GM23338 (cell line): ENCODE measurements at regions not wholly inside any gene's neighbourhood (a gene's known extent, or its start where the extent isn't known, plus 50 kb on each side); places are given as distances from the start of the nearest gene placed in this dataset.

ENCODE experiments used
- CREB1 ChIP-seq: fragments of 250-450 bp; sonication (Bioruptor Pico); IDR thresholded peaks from 2 replicates; pipeline ENCODE4 v1.5.0; 2020; ENCODE audit warnings: low read depth, mild to moderate bottlenecking, moderate library complexity
- EZH2 ChIP-seq: fragments of 200-600 bp; sonication (generic); IDR thresholded peaks from one replicate; pipeline ENCODE4 v1.8.0; 2017; ENCODE audit warnings: antibody characterized with exemption, mild to moderate bottlenecking, low read depth; ENCODE audit not compliant: unreplicated experiment
- EZH2phosphoT487 ChIP-seq: fragments of 200-600 bp; sonication (generic); IDR thresholded peaks from one replicate; pipeline ENCODE4 v1.8.1; 2018; ENCODE audit warnings: antibody characterized with exemption; ENCODE audit not compliant: unreplicated experiment
- JUNB ChIP-seq: IDR thresholded peaks from one replicate; pipeline ENCODE4 v1.6.1; 2016; ENCODE audit warnings: antibody characterized with exemption; ENCODE audit not compliant: unreplicated experiment
- NANOG ChIP-seq: IDR thresholded peaks from 2 replicates; pipeline ENCODE4 v1.6.1; 2016; ENCODE audit warnings: antibody characterized with exemption, borderline replicate concordance
- POLR2AphosphoS5 ChIP-seq: IDR thresholded peaks from 2 replicates; pipeline ENCODE4 v1.6.1; 2016; ENCODE audit warnings: antibody characterized with exemption, low read depth
- REST ChIP-seq: IDR thresholded peaks from one replicate; pipeline ENCODE4 v1.6.1; 2018; ENCODE audit warnings: antibody characterized with exemption; ENCODE audit not compliant: unreplicated experiment
- STAT1 ChIP-seq: IDR thresholded peaks from one replicate; pipeline ENCODE4 v1.6.1; 2016; ENCODE audit warnings: antibody characterized with exemption; ENCODE audit not compliant: unreplicated experiment
- ZNF114 ChIP-seq: fragments of 250-450 bp; sonication (Bioruptor Pico); IDR thresholded peaks from 2 replicates; pipeline ENCODE4 v1.5.0; 2020; ENCODE audit warnings: mild to moderate bottlenecking, moderate library complexity
- ZNF331 ChIP-seq: fragments of 250-450 bp; sonication (Bioruptor Pico); IDR thresholded peaks from 2 replicates; pipeline ENCODE4 v1.5.0; 2020; ENCODE audit warnings: low read depth, mild to moderate bottlenecking, moderate library complexity
- TF ChIP-seq, protein P1 (sequence below), 2 experiments: fragments of 200-600 bp in 1 of 2; sonication (generic) in 1 of 2; conservative IDR thresholded peaks; 2 replicates each; pipeline versions ENCODE4 v1.5.1 to v1.6.1; 2016 to 2017; ENCODE audit warnings: antibody characterized with exemption in 2 of 2, low read depth in 2 of 2, mild to moderate bottlenecking in 2 of 2, moderate library complexity in 1 of 2
- TF ChIP-seq, protein P2 (sequence below): IDR thresholded peaks from 2 replicates; pipeline ENCODE4 v1.6.1; 2016; ENCODE audit warnings: antibody characterized with exemption

- no peak for TF ChIP-seq EZH2
- no peak for TF ChIP-seq JUNB
- TF ChIP-seq, protein P1, sequence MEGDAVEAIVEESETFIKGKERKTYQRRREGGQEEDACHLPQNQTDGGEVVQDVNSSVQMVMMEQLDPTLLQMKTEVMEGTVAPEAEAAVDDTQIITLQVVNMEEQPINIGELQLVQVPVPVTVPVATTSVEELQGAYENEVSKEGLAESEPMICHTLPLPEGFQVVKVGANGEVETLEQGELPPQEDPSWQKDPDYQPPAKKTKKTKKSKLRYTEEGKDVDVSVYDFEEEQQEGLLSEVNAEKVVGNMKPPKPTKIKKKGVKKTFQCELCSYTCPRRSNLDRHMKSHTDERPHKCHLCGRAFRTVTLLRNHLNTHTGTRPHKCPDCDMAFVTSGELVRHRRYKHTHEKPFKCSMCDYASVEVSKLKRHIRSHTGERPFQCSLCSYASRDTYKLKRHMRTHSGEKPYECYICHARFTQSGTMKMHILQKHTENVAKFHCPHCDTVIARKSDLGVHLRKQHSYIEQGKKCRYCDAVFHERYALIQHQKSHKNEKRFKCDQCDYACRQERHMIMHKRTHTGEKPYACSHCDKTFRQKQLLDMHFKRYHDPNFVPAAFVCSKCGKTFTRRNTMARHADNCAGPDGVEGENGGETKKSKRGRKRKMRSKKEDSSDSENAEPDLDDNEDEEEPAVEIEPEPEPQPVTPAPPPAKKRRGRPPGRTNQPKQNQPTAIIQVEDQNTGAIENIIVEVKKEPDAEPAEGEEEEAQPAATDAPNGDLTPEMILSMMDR (conservative IDR thresholded peaks at IDR 0.05; ENCODE audit: low read depth in 2 of 2): no peak
- TF ChIP-seq, protein P2, sequence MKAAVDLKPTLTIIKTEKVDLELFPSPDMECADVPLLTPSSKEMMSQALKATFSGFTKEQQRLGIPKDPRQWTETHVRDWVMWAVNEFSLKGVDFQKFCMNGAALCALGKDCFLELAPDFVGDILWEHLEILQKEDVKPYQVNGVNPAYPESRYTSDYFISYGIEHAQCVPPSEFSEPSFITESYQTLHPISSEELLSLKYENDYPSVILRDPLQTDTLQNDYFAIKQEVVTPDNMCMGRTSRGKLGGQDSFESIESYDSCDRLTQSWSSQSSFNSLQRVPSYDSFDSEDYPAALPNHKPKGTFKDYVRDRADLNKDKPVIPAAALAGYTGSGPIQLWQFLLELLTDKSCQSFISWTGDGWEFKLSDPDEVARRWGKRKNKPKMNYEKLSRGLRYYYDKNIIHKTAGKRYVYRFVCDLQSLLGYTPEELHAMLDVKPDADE: no peak
- TF ChIP-seq POLR2AphosphoS5: no peak
- no peak for TF ChIP-seq EZH2phosphoT487
- no peak for TF ChIP-seq NANOG
- TF ChIP-seq CREB1 (CRISPR knock-in tag): no peak
- no peak for TF ChIP-seq ZNF114 (CRISPR knock-in tag)
- TF ChIP-seq REST: no peak
- TF ChIP-seq ZNF331 (CRISPR knock-in tag): no peak
- TF ChIP-seq STAT1: no peak
These were observed 669.3 kb downstream of the MATN1 start for GRCh38 chr1:30054126-30054525.
